Activated T-helper 17 cell treated with anti-CD3 and anti-CD28 coated beads, Interleukin-2, amount 50 U/mL, for 72 hours (primary cell): ENCODE measurements at regions not wholly inside any gene's neighbourhood (a gene's known extent, or its start where the extent isn't known, plus 50 kb on each side); places are given as distances from the start of the nearest gene placed in this dataset.

Source experiments
- ATAC-seq: fragments of 150-1000 bp; cut with Tn5 transposase; replicated peaks from 2 replicates; pipeline ENCODE4 v1.10.0; 2021; ENCODE audit warnings: mild to moderate bottlenecking, moderate library complexity
- H3K27ac Mint-ChIP-seq: one replicate; pipeline ENCODE4 v1.8.0; 2022; ENCODE audit warnings: mixed read lengths
- H3K27me3 Mint-ChIP-seq: one replicate; pipeline ENCODE4 v1.8.0; 2022; ENCODE audit warnings: mixed read lengths
- H3K36me3 Mint-ChIP-seq: one replicate; pipeline ENCODE4 v1.8.0; 2022; ENCODE audit warnings: low read depth, mild to moderate bottlenecking, mixed read lengths
- H3K4me1 Mint-ChIP-seq: one replicate; pipeline ENCODE4 v1.8.0; 2022; ENCODE audit warnings: mixed read lengths
- H3K4me3 Mint-ChIP-seq: one replicate; pipeline ENCODE4 v1.8.0; 2022; ENCODE audit warnings: mild to moderate bottlenecking, mixed read lengths
- H3K9me3 Mint-ChIP-seq: one replicate; pipeline ENCODE4 v1.8.0; 2022; ENCODE audit warnings: mixed read lengths

DNA sequence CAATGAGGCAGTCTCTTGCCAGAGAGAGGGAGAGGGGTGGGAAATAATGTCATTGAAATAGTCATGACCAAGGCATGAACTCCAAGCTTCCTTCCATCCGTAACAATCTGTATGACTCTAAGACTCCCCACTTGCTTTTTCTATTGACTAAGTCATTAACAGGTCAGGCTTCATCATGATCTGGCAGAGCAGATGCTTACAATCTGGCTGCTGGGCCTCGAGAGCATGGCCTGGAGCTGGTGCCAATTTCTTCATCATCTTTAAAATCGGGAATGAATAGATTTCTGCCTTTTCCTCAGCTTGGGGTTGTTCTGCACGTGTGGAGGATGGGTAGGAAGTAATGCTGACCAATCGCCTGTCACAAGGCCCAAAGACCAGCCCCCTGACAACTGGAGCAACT is 280.6 kb upstream of the CLNK start:
- ATAC-seq: no peak

DNA sequence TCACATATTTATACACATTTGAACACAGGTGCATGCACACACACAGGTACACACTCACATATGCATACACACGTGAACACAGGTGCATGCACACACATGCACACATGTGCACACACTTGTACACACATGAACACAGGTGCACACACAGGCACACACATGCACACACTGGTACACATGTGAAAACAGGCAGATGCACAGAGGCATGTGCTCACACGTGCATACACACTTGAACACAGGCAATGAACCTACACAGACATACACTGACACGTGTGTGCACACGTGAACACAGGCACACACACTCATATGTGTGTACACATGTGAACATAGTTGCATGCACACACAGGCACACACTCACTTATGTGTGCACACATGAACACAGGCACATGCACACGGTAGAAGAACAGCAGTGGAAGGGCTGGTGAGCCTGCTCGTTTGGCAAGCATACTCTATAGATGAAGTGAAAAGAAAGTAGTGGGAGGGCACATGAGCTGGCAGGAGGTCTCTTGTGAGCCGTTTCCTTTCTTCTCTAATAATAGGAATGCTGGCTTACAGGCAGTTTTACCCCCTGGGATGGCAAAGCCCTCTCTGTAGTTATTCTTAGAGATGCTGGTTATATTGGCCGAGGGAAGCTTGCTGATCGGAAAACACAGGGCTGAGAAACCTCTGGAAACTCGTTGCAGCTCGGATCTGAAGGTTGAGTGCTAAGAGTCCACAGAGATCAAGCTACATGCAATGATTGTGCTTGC is 279.6 kb upstream of the CLNK start:
- Mint-ChIP-seq H3K9me3 (peaks cover 9% of the 10 kb centered on the region), H3K27me3 (no peaks in the 10 kb centered on the region), H3K36me3 (no peaks in the 10 kb centered on the region), H3K27ac (no peak overlapping the region), H3K4me3 (no peak overlapping the region), H3K4me1 (no peaks in the 10 kb centered on the region)
- ATAC-seq: no peak

More for the DNA sequence above, 280.6 kb upstream of the CLNK start:
- peaks cover 9% of the 10 kb centered on the region for H3K9me3 Mint-ChIP-seq
- no peaks in the 10 kb centered on the region for H3K27me3 Mint-ChIP-seq
- H3K4me3 Mint-ChIP-seq: no peak overlapping the region
- no peak overlapping the region for H3K27ac Mint-ChIP-seq
- no peaks in the 10 kb centered on the region for H3K36me3 Mint-ChIP-seq
- peaks cover 4% of the 10 kb centered on the region for H3K4me1 Mint-ChIP-seq

DNA sequence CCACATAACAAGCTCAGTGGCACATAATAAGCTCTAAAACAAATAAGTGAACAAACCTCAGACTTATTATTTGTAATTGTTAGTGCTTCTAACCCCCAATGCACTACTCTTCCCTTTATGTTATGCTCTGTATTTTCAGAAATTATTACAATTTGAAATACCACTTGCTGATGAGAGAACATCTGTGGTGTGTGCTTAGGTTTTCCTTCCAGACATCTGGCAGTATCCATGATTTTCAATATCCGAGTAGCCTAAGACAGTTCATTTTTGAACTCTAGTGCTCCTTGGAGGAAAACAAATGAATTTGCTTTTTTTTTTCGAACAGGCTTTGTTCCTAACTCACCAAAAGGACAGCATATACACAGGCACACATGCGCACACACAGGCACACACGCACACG is 278.7 kb upstream of the CLNK start:
- peaks cover 9% of the 10 kb centered on the region for H3K9me3 Mint-ChIP-seq
- ATAC-seq: no peak
- no peaks in the 10 kb centered on the region for H3K27me3 Mint-ChIP-seq
- no peaks in the 10 kb centered on the region for H3K36me3 Mint-ChIP-seq
- no peak overlapping the region for H3K27ac Mint-ChIP-seq
- no peak overlapping the region for H3K4me3 Mint-ChIP-seq
- H3K4me1 Mint-ChIP-seq: no peaks in the 10 kb centered on the region

DNA sequence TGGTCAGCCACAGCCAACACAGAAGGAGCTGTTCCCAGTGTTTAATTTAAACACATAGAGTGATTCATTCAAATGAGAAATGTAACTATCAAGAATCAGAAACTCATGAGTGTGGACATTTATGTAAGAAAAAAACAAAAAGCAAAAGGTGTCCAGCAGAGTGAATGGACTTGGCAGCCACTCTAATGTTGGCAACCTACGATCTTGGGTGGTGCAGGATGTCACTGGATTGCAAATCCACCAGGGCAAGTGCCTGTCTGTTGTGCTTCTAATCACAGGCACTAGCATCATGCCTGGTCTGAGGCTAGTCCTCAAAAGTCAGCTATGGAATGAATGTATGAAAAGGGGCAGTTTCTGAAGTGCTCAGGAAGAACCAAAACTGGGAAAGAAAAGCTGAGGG is 277.7 kb upstream of the CLNK start:
- H3K4me3 Mint-ChIP-seq: no peak overlapping the region
- no peak for ATAC-seq
- no peaks in the 10 kb centered on the region for H3K4me1 Mint-ChIP-seq
- H3K27ac Mint-ChIP-seq: no peak overlapping the region
- no peaks in the 10 kb centered on the region for H3K27me3 Mint-ChIP-seq
- H3K36me3 Mint-ChIP-seq: no peaks in the 10 kb centered on the region
- H3K9me3 Mint-ChIP-seq: peaks cover 9% of the 10 kb centered on the region

DNA sequence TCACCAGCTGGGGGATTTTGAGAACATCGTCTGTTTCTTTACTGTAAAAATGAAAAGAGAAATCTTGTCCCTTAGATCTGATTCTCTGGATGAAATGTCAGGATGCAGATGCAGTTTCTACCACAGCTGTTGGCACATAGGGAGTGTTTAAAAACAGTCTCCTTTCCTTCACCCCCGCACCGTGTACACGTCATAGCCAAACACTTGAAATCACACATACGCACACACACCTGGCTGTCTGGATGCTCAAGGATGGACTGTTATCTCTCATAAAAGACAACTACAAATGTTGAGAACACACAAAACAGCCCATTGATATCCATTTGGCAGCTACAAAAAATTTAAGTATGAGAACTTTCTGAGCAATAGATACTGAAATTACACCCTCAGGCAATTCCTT is 275.8 kb upstream of the CLNK start:
- Mint-ChIP-seq H3K9me3 (peaks cover 9% of the 10 kb centered on the region), H3K4me3 (no peak overlapping the region), H3K36me3 (no peaks in the 10 kb centered on the region), H3K27ac (no peak overlapping the region), H3K4me1 (no peaks in the 10 kb centered on the region), H3K27me3 (no peaks in the 10 kb centered on the region)
- no peak for ATAC-seq

DNA sequence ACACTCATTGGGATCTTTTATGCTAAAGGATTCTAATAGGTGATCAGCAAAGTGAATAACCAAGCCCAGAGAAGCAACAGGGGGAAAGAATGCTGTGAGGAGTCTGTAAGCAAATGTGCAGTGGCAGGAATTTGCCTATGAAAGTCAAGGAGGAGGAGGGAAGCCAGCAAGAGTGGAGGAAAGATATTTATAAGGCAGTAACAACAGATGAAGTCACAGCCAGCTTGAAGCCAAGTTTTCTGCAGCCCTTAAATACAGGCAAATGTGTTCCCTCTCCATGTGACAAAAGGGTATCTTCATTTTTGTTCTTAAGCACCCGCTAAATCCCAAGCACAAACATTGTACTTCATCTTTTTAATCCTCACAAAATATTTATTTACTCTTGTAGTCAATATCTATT is 275.0 kb upstream of the CLNK start:
- Mint-ChIP-seq H3K27me3 (no peaks in the 10 kb centered on the region), H3K9me3 (peaks cover 9% of the 10 kb centered on the region), H3K4me3 (no peak overlapping the region), H3K4me1 (peaks cover 5% of the 10 kb centered on the region), H3K27ac (no peak overlapping the region), H3K36me3 (no peaks in the 10 kb centered on the region)
- ATAC-seq: no peak

DNA sequence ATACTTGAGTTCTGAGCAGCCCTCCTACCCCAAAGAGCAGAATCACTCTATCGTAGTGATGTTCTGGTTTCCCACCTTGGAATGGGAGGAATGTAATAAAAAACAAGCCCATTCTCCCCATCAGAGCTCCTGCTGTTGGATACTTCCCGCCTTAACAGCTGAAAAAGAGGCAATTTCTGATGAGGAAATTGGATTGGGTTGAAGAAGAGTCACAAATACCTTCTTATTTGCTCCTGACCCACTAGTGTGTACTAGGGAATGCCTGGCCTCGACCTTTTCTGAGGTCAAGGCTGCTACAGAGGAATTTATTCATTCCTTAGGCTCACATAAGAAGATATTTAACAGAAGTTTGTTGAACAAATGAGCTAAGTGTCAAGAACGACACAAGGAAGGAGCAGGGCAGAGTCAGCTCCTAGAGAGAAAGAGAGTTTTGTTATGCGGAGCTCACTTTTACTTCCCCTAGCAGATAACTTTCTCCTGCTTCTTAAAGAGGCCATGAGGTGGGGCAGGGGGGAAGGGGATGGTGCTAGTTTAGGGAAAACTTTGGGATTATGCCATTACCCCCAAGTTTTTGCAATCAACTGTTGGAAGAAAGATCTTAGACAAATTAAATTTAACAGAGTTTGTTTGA is 273.8 kb upstream of the CLNK start:
- no peak for ATAC-seq
- no peaks in the 10 kb centered on the region for H3K36me3 Mint-ChIP-seq
- no peak overlapping the region for H3K27ac Mint-ChIP-seq
- H3K9me3 Mint-ChIP-seq: peaks cover 1% of the 10 kb centered on the region
- peaks cover 6% of the 10 kb centered on the region for H3K4me1 Mint-ChIP-seq
- H3K4me3 Mint-ChIP-seq: no peak overlapping the region
- H3K27me3 Mint-ChIP-seq: no peaks in the 10 kb centered on the region

DNA sequence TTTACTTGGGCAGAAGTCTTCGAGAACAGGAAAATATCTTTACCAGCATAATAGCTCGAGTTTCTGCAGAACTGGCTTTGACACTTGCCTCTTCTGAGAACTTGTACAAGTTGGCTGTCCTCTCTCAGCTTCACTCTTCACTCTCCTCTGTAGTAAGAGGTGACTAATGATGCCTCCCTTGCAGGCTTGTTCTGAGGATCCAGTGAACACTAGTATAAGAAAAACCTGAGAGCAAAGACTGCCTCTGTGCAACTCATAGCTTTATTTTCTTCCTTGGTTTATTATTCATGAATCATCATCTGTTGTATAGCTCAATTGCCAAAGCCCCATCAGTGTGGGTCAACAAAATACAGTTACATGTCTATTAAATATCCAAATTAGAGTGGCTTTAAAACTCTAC is 266.7 kb upstream of the CLNK start:
- Mint-ChIP-seq H3K27me3 (no peaks in the 10 kb centered on the region), H3K27ac (no peak overlapping the region), H3K4me1 (peaks cover 6% of the 10 kb centered on the region), H3K4me3 (no peak overlapping the region), H3K36me3 (no peaks in the 10 kb centered on the region), H3K9me3 (no peaks in the 10 kb centered on the region)
- ATAC-seq: no peak

DNA sequence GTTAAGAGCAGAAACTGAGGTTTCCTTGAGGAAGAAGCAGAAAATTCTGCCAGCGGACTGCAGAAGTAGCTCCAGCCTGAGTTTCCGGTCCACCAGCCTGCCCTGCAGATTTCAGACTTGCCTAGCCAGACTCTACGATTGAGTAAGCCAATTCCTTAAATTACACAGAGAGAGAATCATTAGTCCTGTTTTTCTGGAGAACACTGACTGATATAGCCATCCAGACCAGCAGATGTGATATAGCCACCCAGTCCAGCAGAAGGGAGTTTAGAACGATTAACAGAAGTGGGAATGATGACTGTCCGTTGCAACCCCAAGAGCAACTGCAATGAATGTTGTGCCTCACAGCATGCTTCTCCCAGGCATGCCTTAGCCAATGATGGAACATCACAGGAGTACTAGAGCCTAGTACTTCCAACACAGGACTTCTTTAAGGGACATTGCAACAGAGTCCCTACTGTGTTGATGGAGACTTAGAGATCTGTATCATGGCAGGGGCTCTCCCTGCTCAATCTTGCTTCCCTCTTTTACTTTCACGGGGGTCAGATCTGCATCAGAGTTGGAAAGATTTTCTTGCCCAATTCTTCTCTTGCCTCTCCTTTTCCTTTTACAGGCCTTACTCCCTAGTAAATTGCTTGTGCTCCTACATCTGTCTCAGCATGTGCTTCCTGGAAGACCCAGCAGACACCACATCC is 264.6 kb upstream of the CLNK start:
- H3K4me3 Mint-ChIP-seq: no peak overlapping the region
- H3K36me3 Mint-ChIP-seq: no peaks in the 10 kb centered on the region
- H3K27ac Mint-ChIP-seq: no peak overlapping the region
- H3K9me3 Mint-ChIP-seq: peaks cover 3% of the 10 kb centered on the region
- no peaks in the 10 kb centered on the region for H3K4me1 Mint-ChIP-seq
- ATAC-seq: no peak
- H3K27me3 Mint-ChIP-seq: no peaks in the 10 kb centered on the region

DNA sequence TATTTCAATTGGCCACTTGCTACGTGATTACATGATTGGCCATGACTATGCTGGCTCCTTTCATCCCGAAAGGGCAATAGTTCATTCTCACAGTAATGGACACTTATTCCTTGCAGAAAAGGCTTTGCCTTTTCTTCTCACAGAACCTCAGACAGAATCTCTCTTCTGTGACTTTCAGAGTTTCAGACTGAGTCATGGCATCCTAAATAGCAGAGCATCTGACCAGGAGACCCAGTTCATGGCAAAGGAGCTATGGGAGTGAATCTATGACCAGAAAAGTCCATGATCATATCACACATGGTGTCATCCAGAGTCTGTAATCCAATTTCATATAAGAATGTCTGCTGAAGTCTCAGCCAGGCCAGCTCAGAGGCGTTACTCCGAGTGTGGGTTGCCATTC is 263.3 kb upstream of the CLNK start:
- Mint-ChIP-seq H3K4me3 (no peak overlapping the region), H3K27me3 (no peaks in the 10 kb centered on the region), H3K4me1 (no peaks in the 10 kb centered on the region), H3K9me3 (peaks cover 7% of the 10 kb centered on the region), H3K27ac (no peak overlapping the region), H3K36me3 (no peaks in the 10 kb centered on the region)
- ATAC-seq: no peak

DNA sequence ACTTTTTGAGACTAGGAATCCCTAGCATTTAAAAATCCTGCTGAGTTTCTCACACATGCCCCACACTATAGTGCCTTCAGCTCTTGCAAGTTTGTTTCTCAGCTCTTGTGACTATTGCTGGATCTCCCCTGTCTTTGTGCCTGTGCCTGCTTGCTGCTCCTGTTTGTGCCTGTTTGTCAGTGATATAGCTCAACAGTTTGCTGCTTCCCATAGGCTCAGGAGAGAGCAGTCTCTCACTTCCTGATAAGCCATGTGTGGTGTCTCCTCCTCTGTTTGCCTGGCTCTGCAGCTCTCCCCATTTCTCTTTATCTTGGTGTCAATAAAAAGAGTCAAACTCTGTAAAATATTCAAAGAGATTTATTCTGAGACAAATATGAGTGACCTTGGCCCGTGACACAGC is 259.8 kb upstream of the CLNK start:
- no peak overlapping the region for H3K27ac Mint-ChIP-seq
- no peaks in the 10 kb centered on the region for H3K36me3 Mint-ChIP-seq
- H3K9me3 Mint-ChIP-seq: peaks cover 7% of the 10 kb centered on the region
- no peaks in the 10 kb centered on the region for H3K4me1 Mint-ChIP-seq
- no peak overlapping the region for H3K4me3 Mint-ChIP-seq
- no peaks in the 10 kb centered on the region for H3K27me3 Mint-ChIP-seq
- no peak for ATAC-seq

DNA sequence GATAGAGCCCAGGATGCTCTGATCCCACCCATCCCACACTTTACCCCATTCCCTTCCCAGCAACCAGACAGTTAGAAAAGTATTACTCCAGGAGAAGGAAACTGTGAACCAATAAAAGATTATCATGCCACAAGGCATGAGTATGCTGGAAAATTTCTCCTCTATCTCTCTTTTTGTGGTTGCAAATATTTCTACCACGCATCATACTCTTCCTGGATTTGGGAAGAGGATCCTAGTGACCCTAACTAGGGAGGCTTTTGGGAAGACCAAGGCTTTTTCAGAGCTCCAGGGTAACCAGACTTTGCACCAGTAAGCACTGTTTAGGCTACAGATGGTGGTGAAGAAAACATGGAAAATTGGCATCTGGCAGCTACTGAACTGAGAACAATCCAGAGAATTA is 257.6 kb upstream of the CLNK start:
- H3K4me3 Mint-ChIP-seq: no peak overlapping the region
- no peaks in the 10 kb centered on the region for H3K4me1 Mint-ChIP-seq
- no peaks in the 10 kb centered on the region for H3K36me3 Mint-ChIP-seq
- no peak for ATAC-seq
- no peaks in the 10 kb centered on the region for H3K27me3 Mint-ChIP-seq
- no peak overlapping the region for H3K27ac Mint-ChIP-seq
- H3K9me3 Mint-ChIP-seq: peaks cover 7% of the 10 kb centered on the region

DNA sequence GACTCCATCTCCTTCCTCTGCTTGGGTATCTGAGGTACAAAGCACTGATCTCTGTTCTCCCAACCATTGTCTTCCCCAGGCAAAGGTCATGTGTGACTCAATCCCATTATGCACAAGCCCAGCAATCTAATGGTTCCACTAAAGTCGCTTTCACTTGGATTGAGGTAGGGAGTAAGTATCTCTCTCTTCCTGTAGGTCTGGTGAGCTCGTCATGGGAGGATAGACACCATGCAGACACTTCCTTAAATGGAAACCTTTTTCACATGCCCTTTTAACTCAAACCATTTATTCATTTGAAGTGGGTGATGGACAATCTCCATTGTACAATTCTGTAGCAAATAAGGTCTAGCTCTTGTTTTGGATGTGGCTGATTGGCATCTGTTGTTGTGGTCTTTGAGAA is 245.2 kb upstream of the CLNK start:
- no peak overlapping the region for H3K27ac Mint-ChIP-seq
- no peaks in the 10 kb centered on the region for H3K4me1 Mint-ChIP-seq
- H3K9me3 Mint-ChIP-seq: peaks cover 3% of the 10 kb centered on the region
- no peak for ATAC-seq
- H3K36me3 Mint-ChIP-seq: no peaks in the 10 kb centered on the region
- no peaks in the 10 kb centered on the region for H3K27me3 Mint-ChIP-seq
- H3K4me3 Mint-ChIP-seq: no peak overlapping the region

DNA sequence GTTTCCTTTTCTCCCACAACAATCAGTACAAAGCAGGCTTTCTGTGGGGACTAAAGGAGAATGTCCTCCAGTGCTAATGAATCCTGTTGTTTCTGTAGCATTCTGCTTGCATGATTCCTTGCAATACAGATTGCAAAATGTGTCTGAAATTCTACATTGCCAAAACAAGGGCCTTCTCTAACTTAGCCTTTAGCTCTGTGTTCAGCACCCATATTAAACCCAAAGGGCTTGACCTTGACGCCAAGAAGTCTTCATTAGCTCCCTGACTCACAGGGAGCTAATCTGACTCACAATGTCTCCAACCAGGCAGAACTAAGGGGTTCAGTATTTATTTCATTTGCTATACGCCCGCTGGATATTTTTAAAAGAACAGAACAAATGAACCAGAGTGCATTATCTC is 241.4 kb upstream of the CLNK start:
- ATAC-seq: no peak
- Mint-ChIP-seq H3K4me3 (no peak overlapping the region), H3K9me3 (peaks cover 3% of the 10 kb centered on the region), H3K27me3 (no peaks in the 10 kb centered on the region), H3K4me1 (no peaks in the 10 kb centered on the region), H3K36me3 (no peaks in the 10 kb centered on the region), H3K27ac (no peak overlapping the region)

DNA sequence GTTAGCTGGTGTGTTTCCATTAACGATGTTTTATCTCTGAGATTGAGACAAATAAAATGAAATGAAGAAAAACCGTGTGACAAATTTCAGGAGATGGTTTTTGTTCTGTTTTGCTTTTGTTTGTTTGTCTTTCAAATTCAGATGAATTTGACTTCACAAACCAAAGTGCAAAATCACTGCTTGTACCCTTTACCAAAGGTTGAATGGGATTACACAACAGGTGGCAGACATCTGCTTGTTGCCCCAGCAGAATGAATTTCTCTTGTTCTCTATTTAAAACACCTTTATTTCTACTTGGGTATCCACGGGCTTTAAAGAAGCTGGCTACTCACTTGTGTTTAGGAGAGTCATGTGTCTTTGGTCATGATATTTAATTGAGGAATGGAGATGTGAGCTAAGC is 239.7 kb upstream of the CLNK start:
- Mint-ChIP-seq H3K27me3 (no peaks in the 10 kb centered on the region), H3K9me3 (peaks cover 4% of the 10 kb centered on the region), H3K4me1 (no peaks in the 10 kb centered on the region), H3K4me3 (no peak overlapping the region), H3K27ac (no peak overlapping the region), H3K36me3 (no peaks in the 10 kb centered on the region)
- ATAC-seq: no peak
